ENCODE measurements at regions not wholly inside any gene's neighbourhood (a gene's known extent, or its start where the extent isn't known, plus 50 kb on each side); places are given as distances from the start of the nearest gene placed in this dataset.

GRCh38 chr3:103585809-103586208 is 1151.0 kb downstream of the ZPLD1 start:
- in situ Hi-C loops (cut with MboI; ENCODE audit: low sequenced_read_pairs) = no loop called here

- in situ Hi-C loops (cut with MboI; ENCODE audit: low sequenced_read_pairs) = no loop called here
These were observed 1155.0 kb downstream of the ZPLD1 start for GRCh38 chr3:103589770-103590169.

GRCh38 chr3:103600844-103601243 is 1166.0 kb downstream of the ZPLD1 start:
- in situ Hi-C loops (cut with MboI; ENCODE audit: low sequenced_read_pairs) = no loop called here

- in situ Hi-C loops (cut with MboI; ENCODE audit: low sequenced_read_pairs) = no loop called here
These were observed 1166.9 kb downstream of the ZPLD1 start for GRCh38 chr3:103601666-103602065.

GRCh38 chr3:103609472-103609871 is 1174.7 kb downstream of the ZPLD1 start:
- in situ Hi-C loops (cut with MboI; ENCODE audit: low sequenced_read_pairs) = no loop called here

GRCh38 chr3:103613397-103614156 is 1178.8 kb downstream of the ZPLD1 start:
- in situ Hi-C loops (cut with MboI; ENCODE audit: low sequenced_read_pairs) = no loop called here

GRCh38 chr3:103614719-103615118 is 1179.9 kb downstream of the ZPLD1 start:
- in situ Hi-C loops (cut with MboI; ENCODE audit: low sequenced_read_pairs) = no loop called here

- in situ Hi-C loops (cut with MboI; ENCODE audit: low sequenced_read_pairs) = no loop called here
These were observed 1183.1 kb downstream of the ZPLD1 start for GRCh38 chr3:103617961-103618360.

- in situ Hi-C loops (cut with MboI; ENCODE audit: low sequenced_read_pairs) = no loop called here
These were observed 1189.5 kb downstream of the ZPLD1 start for GRCh38 chr3:103624271-103624670.

- in situ Hi-C loops (cut with MboI; ENCODE audit: low sequenced_read_pairs) = no loop called here
These were observed 1194.6 kb downstream of the ZPLD1 start for GRCh38 chr3:103629391-103629790.

- in situ Hi-C loops (cut with MboI; ENCODE audit: low sequenced_read_pairs) = no loop called here
These were observed 1209.6 kb downstream of the ZPLD1 start for GRCh38 chr3:103644450-103644849.

GRCh38 chr3:103653996-103654395 is 1219.2 kb downstream of the ZPLD1 start:
- in situ Hi-C loops (cut with MboI; ENCODE audit: low sequenced_read_pairs) = no loop called here

- in situ Hi-C loops (cut with MboI; ENCODE audit: low sequenced_read_pairs) = no loop called here
These were observed 1222.9 kb downstream of the ZPLD1 start for GRCh38 chr3:103657756-103658155.

GRCh38 chr3:103660810-103661209 is 1226.0 kb downstream of the ZPLD1 start:
- in situ Hi-C loops (cut with MboI; ENCODE audit: low sequenced_read_pairs) = no loop called here

- in situ Hi-C loops (cut with MboI; ENCODE audit: low sequenced_read_pairs) = no loop called here
These were observed 1227.8 kb downstream of the ZPLD1 start for GRCh38 chr3:103662591-103662990.

GRCh38 chr3:103672346-103672745 is 1237.5 kb downstream of the ZPLD1 start:
- in situ Hi-C loops (cut with MboI; ENCODE audit: low sequenced_read_pairs) = no loop called here

- in situ Hi-C loops (cut with MboI; ENCODE audit: low sequenced_read_pairs) = no loop called here
These were observed 1250.1 kb downstream of the ZPLD1 start for GRCh38 chr3:103684904-103685303.

GRCh38 chr3:103685939-103686338 is 1251.1 kb downstream of the ZPLD1 start:
- in situ Hi-C loops (cut with MboI; ENCODE audit: low sequenced_read_pairs) = no loop called here

- in situ Hi-C loops (cut with MboI; ENCODE audit: low sequenced_read_pairs) = no loop called here
These were observed 1255.7 kb downstream of the ZPLD1 start for GRCh38 chr3:103690536-103690935.

GRCh38 chr3:103693831-103694230 is 1259.0 kb downstream of the ZPLD1 start:
- in situ Hi-C loops (cut with MboI; ENCODE audit: low sequenced_read_pairs) = no loop called here

- in situ Hi-C loops (cut with MboI; ENCODE audit: low sequenced_read_pairs) = no loop called here
These were observed 1263.8 kb downstream of the ZPLD1 start for GRCh38 chr3:103698646-103699045.

- in situ Hi-C loops (cut with MboI; ENCODE audit: low sequenced_read_pairs) = no loop called here
These were observed 1264.4 kb downstream of the ZPLD1 start for GRCh38 chr3:103699228-103699627.

GRCh38 chr3:103705641-103706040 is 1270.8 kb downstream of the ZPLD1 start:
- in situ Hi-C loops (cut with MboI; ENCODE audit: low sequenced_read_pairs) = no loop called here
